ENCODE measurements at regions not wholly inside any gene's neighbourhood (a gene's known extent, or its start where the extent isn't known, plus 50 kb on each side); places are given as distances from the start of the nearest gene placed in this dataset.

DNA sequence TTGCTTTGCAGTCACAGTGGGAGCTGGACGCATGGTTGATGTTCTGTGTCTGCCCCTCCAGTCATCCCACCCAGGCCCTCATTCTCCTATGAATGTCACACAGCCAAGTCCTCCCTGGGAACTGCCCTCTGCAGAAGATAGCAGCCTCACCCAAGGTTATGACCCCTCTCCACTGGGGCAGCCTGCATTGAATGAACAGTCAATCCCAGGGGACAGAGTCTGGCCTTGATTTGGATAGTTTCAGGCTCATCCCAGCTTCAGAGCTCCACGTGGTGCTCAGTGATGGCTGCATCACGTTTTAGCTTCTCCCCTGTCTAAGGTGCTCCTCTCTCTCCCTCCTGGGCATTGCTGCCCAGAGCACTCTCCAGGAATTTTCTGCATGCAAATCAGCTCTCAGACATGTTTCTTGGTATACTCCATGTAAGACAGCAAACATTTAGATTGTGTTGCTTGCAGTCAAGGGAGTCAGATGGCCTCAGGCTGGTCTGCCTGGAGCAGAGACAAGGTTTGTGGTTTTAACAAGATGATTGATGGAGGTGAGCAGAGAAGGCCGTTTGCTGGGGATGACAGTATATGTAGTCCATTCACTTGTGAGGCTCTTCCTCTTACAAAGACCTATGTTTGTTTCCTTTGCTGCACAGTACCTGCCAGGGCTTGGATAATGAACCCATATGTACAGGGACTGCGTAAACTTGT, 56.1 kb upstream of the MSX1 start:
- TF ChIP-seq CHD2 (IDR thresholded peaks at IDR 0.05; ENCODE audit: low read length, partially characterized antibody) (no peak), GABPA (IDR thresholded peaks at IDR 0.05; ENCODE audit: low read depth) (no peak), JUND (IDR thresholded peaks at IDR 0.05) (no peak), SIN3A (IDR thresholded peaks at IDR 0.05; ENCODE audit: borderline replicate concordance, low read depth, low read length) (no peak)
- TF ChIP-seq, protein P1, sequence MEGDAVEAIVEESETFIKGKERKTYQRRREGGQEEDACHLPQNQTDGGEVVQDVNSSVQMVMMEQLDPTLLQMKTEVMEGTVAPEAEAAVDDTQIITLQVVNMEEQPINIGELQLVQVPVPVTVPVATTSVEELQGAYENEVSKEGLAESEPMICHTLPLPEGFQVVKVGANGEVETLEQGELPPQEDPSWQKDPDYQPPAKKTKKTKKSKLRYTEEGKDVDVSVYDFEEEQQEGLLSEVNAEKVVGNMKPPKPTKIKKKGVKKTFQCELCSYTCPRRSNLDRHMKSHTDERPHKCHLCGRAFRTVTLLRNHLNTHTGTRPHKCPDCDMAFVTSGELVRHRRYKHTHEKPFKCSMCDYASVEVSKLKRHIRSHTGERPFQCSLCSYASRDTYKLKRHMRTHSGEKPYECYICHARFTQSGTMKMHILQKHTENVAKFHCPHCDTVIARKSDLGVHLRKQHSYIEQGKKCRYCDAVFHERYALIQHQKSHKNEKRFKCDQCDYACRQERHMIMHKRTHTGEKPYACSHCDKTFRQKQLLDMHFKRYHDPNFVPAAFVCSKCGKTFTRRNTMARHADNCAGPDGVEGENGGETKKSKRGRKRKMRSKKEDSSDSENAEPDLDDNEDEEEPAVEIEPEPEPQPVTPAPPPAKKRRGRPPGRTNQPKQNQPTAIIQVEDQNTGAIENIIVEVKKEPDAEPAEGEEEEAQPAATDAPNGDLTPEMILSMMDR (IDR thresholded peaks at IDR 0.05): no peak

All from SK-N-SH (cell line).